ENCODE measurements at regions not wholly inside any gene's neighbourhood (a gene's known extent, or its start where the extent isn't known, plus 50 kb on each side); places are given as distances from the start of the nearest gene placed in this dataset.

DNA sequence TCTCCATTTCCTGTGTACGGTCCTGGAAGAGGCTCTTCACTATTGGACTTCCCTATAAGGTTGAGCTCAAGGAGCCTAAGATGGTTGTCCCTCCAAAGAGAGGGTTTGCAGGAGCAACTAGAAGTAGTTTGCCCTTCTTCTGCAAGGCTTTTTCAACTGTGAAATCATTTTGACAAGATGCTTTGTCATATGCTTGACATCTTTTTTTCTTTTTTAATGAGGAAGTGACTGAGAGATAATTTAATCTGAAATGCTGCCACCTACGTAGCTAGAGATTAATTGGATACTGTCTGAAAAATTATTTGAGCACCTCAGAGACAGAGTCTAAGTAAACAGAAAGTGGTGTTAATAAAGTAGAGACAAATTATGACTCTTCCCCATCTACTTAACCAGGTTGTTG lies 97.0 kb downstream of the CHRM3 start:
- H3K9me3 ChIP-seq (ENCODE audit: control insufficient read depth, low read length), result peaks cover 13% of the 10 kb centered on the region
- no peaks in the 10 kb centered on the region for H3K36me3 ChIP-seq (ENCODE audit: control insufficient read depth, insufficient read depth, low read length, severe bottlenecking)
- DNase-seq (ENCODE audit: low read depth), result no peak
- H3K4me1 ChIP-seq (ENCODE audit: control insufficient read depth, insufficient read depth, low read length), result no peaks in the 10 kb centered on the region
- H3K9ac ChIP-seq (ENCODE audit: low read length), result no peak overlapping the region
- H3K27me3 ChIP-seq (replicated peaks; ENCODE audit: control insufficient read depth, insufficient read depth, low read length), result no peaks in the 10 kb centered on the region
- no peak overlapping the region for H3K4me3 ChIP-seq (ENCODE audit: low read length)

- Histone ChIP-seq H3K9ac (ENCODE audit: low read length) (no peak overlapping the region), H3K4me1 (ENCODE audit: control insufficient read depth, insufficient read depth, low read length) (no peaks in the 10 kb centered on the region), H3K27me3 (replicated peaks; ENCODE audit: control insufficient read depth, insufficient read depth, low read length) (no peaks in the 10 kb centered on the region), H3K36me3 (ENCODE audit: control insufficient read depth, insufficient read depth, low read length, severe bottlenecking) (no peaks in the 10 kb centered on the region), H3K4me3 (ENCODE audit: low read length) (no peak overlapping the region), H3K9me3 (ENCODE audit: control insufficient read depth, low read length) (no peaks in the 10 kb centered on the region)
- no peak for DNase-seq (ENCODE audit: low read depth)
Measured at GRCh38 chr1:239493811-239494414, 107.5 kb downstream of the CHRM3 start.

- DNase-seq (ENCODE audit: low read depth), result no peak
- Histone ChIP-seq H3K9me3 (ENCODE audit: control insufficient read depth, low read length) (peaks cover 9% of the 10 kb centered on the region), H3K9ac (ENCODE audit: low read length) (no peak overlapping the region), H3K36me3 (ENCODE audit: control insufficient read depth, insufficient read depth, low read length, severe bottlenecking) (no peaks in the 10 kb centered on the region), H3K27me3 (replicated peaks; ENCODE audit: control insufficient read depth, insufficient read depth, low read length) (no peaks in the 10 kb centered on the region), H3K4me1 (ENCODE audit: control insufficient read depth, insufficient read depth, low read length) (no peaks in the 10 kb centered on the region), H3K4me3 (ENCODE audit: low read length) (no peak overlapping the region)
Measured at GRCh38 chr1:239505094-239505493, 118.7 kb downstream of the CHRM3 start.

- Histone ChIP-seq H3K4me1 (ENCODE audit: control insufficient read depth, insufficient read depth, low read length) (no peaks in the 10 kb centered on the region), H3K9ac (ENCODE audit: low read length) (no peak overlapping the region), H3K9me3 (ENCODE audit: control insufficient read depth, low read length) (peaks cover 9% of the 10 kb centered on the region), H3K36me3 (ENCODE audit: control insufficient read depth, insufficient read depth, low read length, severe bottlenecking) (no peaks in the 10 kb centered on the region), H3K4me3 (ENCODE audit: low read length) (no peak overlapping the region), H3K27me3 (replicated peaks; ENCODE audit: control insufficient read depth, insufficient read depth, low read length) (no peaks in the 10 kb centered on the region)
- DNase-seq (ENCODE audit: low read depth), result no peak
Measured at GRCh38 chr1:239507826-239508225, 121.5 kb downstream of the CHRM3 start.

- DNase-seq (ENCODE audit: low read depth), result no peak
- no peaks in the 10 kb centered on the region for H3K36me3 ChIP-seq (ENCODE audit: control insufficient read depth, insufficient read depth, low read length, severe bottlenecking)
- H3K27me3 ChIP-seq (replicated peaks; ENCODE audit: control insufficient read depth, insufficient read depth, low read length), result no peaks in the 10 kb centered on the region
Measured at GRCh38 chr1:239511875-239512274, 125.5 kb downstream of the CHRM3 start.

DNA sequence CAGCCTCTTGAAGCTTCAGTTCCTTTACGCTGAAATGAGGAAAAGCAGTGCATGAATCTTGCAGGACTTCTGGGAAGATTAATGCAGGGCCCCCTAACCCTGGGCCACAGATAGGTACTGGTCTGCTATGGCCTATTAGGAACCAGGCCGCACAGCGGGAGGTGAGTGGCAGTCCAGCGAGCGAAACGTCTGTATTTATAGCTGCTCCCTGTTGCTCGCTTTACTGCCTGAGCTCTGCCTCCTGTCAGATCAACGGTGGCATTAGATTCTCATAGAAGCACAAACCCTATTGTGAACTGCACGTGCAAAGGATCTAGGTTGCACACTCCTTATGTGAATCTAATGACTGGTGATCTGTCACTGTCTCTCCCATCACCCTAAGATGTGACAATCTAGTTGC lies 130.2 kb downstream of the CHRM3 start:
- Histone ChIP-seq H3K4me3 (ENCODE audit: low read length) (no peak overlapping the region), H3K9me3 (ENCODE audit: control insufficient read depth, low read length) (no peaks in the 10 kb centered on the region), H3K36me3 (ENCODE audit: control insufficient read depth, insufficient read depth, low read length, severe bottlenecking) (no peaks in the 10 kb centered on the region), H3K4me1 (ENCODE audit: control insufficient read depth, insufficient read depth, low read length) (no peaks in the 10 kb centered on the region), H3K9ac (ENCODE audit: low read length) (no peak overlapping the region), H3K27me3 (replicated peaks; ENCODE audit: control insufficient read depth, insufficient read depth, low read length) (no peaks in the 10 kb centered on the region)
- DNase-seq (ENCODE audit: low read depth), result no peak

More at GRCh38 chr1:239511875-239512274, 125.5 kb downstream of the CHRM3 start:
- no peak overlapping the region for H3K9ac ChIP-seq (ENCODE audit: low read length)
- peaks cover 4% of the 10 kb centered on the region for H3K9me3 ChIP-seq (ENCODE audit: control insufficient read depth, low read length)
- H3K4me1 ChIP-seq (ENCODE audit: control insufficient read depth, insufficient read depth, low read length), result no peaks in the 10 kb centered on the region
- H3K4me3 ChIP-seq (ENCODE audit: low read length), result no peak overlapping the region

GRCh38 chr1:239526391-239526790 lies 140.0 kb downstream of the CHRM3 start:
- H3K9ac ChIP-seq (ENCODE audit: low read length), result no peak overlapping the region
- no peaks in the 10 kb centered on the region for H3K36me3 ChIP-seq (ENCODE audit: control insufficient read depth, insufficient read depth, low read length, severe bottlenecking)
- no peak overlapping the region for H3K4me3 ChIP-seq (ENCODE audit: low read length)
- no peak for DNase-seq (ENCODE audit: low read depth)
- no peaks in the 10 kb centered on the region for H3K27me3 ChIP-seq (replicated peaks; ENCODE audit: control insufficient read depth, insufficient read depth, low read length)
- no peaks in the 10 kb centered on the region for H3K9me3 ChIP-seq (ENCODE audit: control insufficient read depth, low read length)
- H3K4me1 ChIP-seq (ENCODE audit: control insufficient read depth, insufficient read depth, low read length), result peaks cover 3% of the 10 kb centered on the region

- no peaks in the 10 kb centered on the region for H3K27me3 ChIP-seq (replicated peaks; ENCODE audit: control insufficient read depth, insufficient read depth, low read length)
- no peaks in the 10 kb centered on the region for H3K9me3 ChIP-seq (ENCODE audit: control insufficient read depth, low read length)
- no peaks in the 10 kb centered on the region for H3K36me3 ChIP-seq (ENCODE audit: control insufficient read depth, insufficient read depth, low read length, severe bottlenecking)
- no peak overlapping the region for H3K4me3 ChIP-seq (ENCODE audit: low read length)
- no peak overlapping the region for H3K9ac ChIP-seq (ENCODE audit: low read length)
- H3K4me1 ChIP-seq (ENCODE audit: control insufficient read depth, insufficient read depth, low read length), result peaks cover 3% of the 10 kb centered on the region
- peak; percentile 25 for DNase-seq (ENCODE audit: low read depth)
Measured at GRCh38 chr1:239527051-239527693, 140.8 kb downstream of the CHRM3 start.

DNA sequence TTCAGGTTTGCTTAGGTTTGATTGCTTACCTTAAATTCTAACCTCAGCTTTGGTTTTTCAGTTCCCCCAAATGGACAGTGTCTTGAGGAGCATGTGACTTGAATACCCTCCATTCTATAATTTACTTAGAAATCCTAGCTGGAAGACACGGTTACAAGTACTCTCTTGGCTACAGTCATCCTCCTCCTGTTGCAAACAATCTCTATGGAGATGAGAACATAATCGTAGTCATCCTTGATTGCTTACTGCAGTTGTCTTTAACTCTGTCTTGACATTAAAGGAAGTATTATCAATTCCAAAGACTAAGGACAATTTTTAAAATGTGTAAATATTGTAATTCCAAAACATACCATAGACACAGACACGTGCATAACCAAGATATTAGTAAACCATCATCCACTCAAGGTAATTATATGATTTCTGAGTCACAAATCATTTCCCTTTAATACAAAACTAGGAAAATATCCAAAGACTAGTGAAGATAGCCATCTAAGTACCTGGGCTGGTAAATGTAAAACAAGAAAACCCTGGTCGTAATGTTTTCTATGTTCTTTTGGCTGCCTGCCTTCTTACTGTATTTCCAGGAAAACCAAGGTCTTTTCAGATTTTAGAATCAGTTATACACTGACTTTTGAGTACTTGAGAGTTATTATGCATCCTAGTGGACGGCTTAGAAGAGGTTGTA lies 149.9 kb downstream of the CHRM3 start:
- Histone ChIP-seq H3K36me3 (ENCODE audit: control insufficient read depth, insufficient read depth, low read length, severe bottlenecking) (no peaks in the 10 kb centered on the region), H3K27me3 (replicated peaks; ENCODE audit: control insufficient read depth, insufficient read depth, low read length) (no peaks in the 10 kb centered on the region), H3K4me3 (ENCODE audit: low read length) (no peak overlapping the region), H3K4me1 (ENCODE audit: control insufficient read depth, insufficient read depth, low read length) (peaks cover 5% of the 10 kb centered on the region), H3K9me3 (ENCODE audit: control insufficient read depth, low read length) (no peaks in the 10 kb centered on the region), H3K9ac (ENCODE audit: low read length) (no peak overlapping the region)
- DNase-seq (ENCODE audit: low read depth), result no peak

DNA sequence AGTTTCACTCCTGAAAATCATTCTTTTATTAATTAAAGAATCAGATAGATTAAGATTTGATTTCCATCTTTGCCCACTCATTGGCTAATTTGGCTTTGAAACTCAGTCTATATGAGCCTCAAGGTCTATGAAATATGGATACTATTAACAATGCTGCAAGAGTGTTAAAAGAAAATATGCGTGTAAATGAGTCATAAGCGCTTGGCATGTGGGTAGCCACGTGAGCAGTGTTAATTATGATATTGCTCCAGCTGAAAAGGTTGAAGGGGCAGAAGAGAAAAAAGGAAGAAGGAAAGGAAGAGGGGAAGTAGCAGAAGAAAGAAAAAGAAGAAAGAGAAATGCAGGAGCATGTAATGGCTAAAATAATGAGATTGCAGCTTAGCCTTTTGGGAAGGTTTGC lies 151.4 kb downstream of the CHRM3 start:
- no peaks in the 10 kb centered on the region for H3K27me3 ChIP-seq (replicated peaks; ENCODE audit: control insufficient read depth, insufficient read depth, low read length)
- DNase-seq (ENCODE audit: low read depth), result no peak
- H3K9me3 ChIP-seq (ENCODE audit: control insufficient read depth, low read length), result no peaks in the 10 kb centered on the region
- no peak overlapping the region for H3K9ac ChIP-seq (ENCODE audit: low read length)
- no peak overlapping the region for H3K4me3 ChIP-seq (ENCODE audit: low read length)
- peaks cover 5% of the 10 kb centered on the region for H3K4me1 ChIP-seq (ENCODE audit: control insufficient read depth, insufficient read depth, low read length)
- no peaks in the 10 kb centered on the region for H3K36me3 ChIP-seq (ENCODE audit: control insufficient read depth, insufficient read depth, low read length, severe bottlenecking)

DNA sequence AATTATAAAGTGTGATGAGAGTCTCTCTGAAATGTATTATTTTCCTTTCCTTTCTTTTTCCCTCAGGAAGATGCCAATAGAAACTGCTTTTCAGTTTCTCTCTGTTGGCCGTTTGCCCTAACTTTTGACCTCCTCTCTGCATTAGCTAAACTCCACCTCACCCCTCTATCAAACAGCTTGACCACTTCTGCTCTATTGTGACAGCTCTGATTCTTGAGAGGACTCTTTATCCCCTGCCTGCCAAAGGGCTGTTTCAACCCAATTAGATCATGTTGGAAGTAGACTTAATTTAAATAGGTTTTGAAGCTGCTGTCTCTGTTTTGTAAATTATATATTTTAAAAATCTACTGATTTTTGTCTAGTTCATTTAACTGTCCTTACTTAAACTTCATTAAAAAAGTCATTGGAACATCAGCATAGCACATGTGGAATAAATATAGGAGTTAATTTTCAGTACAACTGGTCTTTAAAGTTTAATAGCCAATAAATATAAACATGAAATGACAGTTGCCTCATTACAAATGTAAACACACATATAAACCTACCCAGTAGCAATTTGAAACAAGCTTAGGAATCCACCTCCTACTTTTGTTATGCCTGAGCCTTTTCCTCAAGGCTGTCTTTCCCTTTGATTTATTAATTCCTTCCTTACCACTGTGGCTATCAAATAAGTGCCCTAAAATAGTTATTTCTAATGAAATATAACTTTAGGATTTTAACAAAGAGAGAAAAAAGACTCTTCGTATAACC lies 152.0 kb downstream of the CHRM3 start:
- no peaks in the 10 kb centered on the region for H3K36me3 ChIP-seq (ENCODE audit: control insufficient read depth, insufficient read depth, low read length, severe bottlenecking)
- DNase-seq (ENCODE audit: low read depth), result no peak
- peaks cover 3% of the 10 kb centered on the region for H3K9me3 ChIP-seq (ENCODE audit: control insufficient read depth, low read length)
- no peaks in the 10 kb centered on the region for H3K27me3 ChIP-seq (replicated peaks; ENCODE audit: control insufficient read depth, insufficient read depth, low read length)
- no peak overlapping the region for H3K4me3 ChIP-seq (ENCODE audit: low read length)
- peaks cover 5% of the 10 kb centered on the region for H3K4me1 ChIP-seq (ENCODE audit: control insufficient read depth, insufficient read depth, low read length)
- H3K9ac ChIP-seq (ENCODE audit: low read length), result no peak overlapping the region

Measured in adipocyte (in vitro differentiated cells).